Heart left ventricle (tissue), 16 donors: ENCODE measurements at regions not wholly inside any gene's neighbourhood (a gene's known extent, or its start where the extent isn't known, plus 50 kb on each side); places are given as distances from the start of the nearest gene placed in this dataset.

ENCODE experiments used
- ATAC-seq, 4 donors: fragments of 200-7000 bp; cut with Tn5 transposase; one replicate each; pipeline ENCODE4 v1.9.1; 2020 to 2022; ENCODE audit warnings: moderate library complexity in 4 of 4, mild to moderate bottlenecking in 3 of 4, moderate number of reproducible peaks in 1 of 4
- DNase-seq, 5 donors: peaks; one replicate each; pipeline ENCODE4 v3.0.0-alpha.2; 2020
- H3K27ac ChIP-seq, 12 donors: fragments of 200-600 bp; sonication (generic) in 4 of 12; one replicate each; pipeline versions ENCODE4 v1.5.0 to v1.8.0; 2016 to 2022; ENCODE audit warnings: mild to moderate bottlenecking in 2 of 12
- H3K27me3 ChIP-seq, 9 donors: fragments of 200-600 bp; sonication (generic) in 2 of 9; one replicate each; pipeline versions ENCODE4 v1.5.1 to v1.8.0; 2016 to 2022; ENCODE audit warnings: mild to moderate bottlenecking in 3 of 9
- H3K36me3 ChIP-seq, 9 donors: fragments of 200-600 bp; sonication (generic) in 2 of 9; one replicate each; pipeline versions ENCODE4 v1.5.0 to v1.8.0; 2018 to 2022; ENCODE audit warnings: mild to moderate bottlenecking in 2 of 9
- H3K4me1 ChIP-seq, 12 donors: fragments of 200-600 bp; sonication (generic) in 4 of 12; one replicate each; pipeline versions ENCODE4 v1.5.0 to v1.8.0; 2016 to 2022; ENCODE audit warnings: mild to moderate bottlenecking in 3 of 12
- H3K4me3 ChIP-seq, 12 donors: fragments of 200-600 bp; sonication (generic) in 4 of 12; one replicate each; pipeline versions ENCODE4 v1.5.0 to v1.8.0; 2017 to 2022; ENCODE audit warnings: mild to moderate bottlenecking in 9 of 12, moderate library complexity in 4 of 12
- H3K9me3 ChIP-seq, 12 donors: fragments of 200-600 bp; sonication (generic) in 4 of 12; one replicate each; pipeline versions ENCODE4 v1.5.0 to v1.8.0; 2016 to 2022; ENCODE audit warnings: mild to moderate bottlenecking in 1 of 12
- POLR2A ChIP-seq, 2 donors: fragments of 450-650 bp; IDR thresholded peaks; one replicate each; pipeline ENCODE4 v1.6.1; 2017; ENCODE audit warnings: antibody characterized with exemption in 2 of 2, mild to moderate bottlenecking in 2 of 2, moderate library complexity in 2 of 2
- WGBS, 4 donors: extraction: QIAGEN DNeasy Blood & Tissue Kit in 2 of 4; methylation state at CpG; one replicate each; pipeline versions ENCODE4 v1.1.5 to v1.1.7; 2013 to 2018; 5-methylcytosine and 5-hydroxymethylcytosine counted together
- intact Hi-C, 10 donors: fragments of 100-400 bp; cut with DNase I; formaldehyde crosslinking; loops; one replicate each; pipeline versions ENCODE4 v1.11.1 to v1.14.2; 2022
- TF ChIP-seq, protein P1 (sequence below), 12 donors: fragments of 200-600 bp; sonication (generic) in 4 of 12; IDR thresholded peaks; one replicate each; pipeline versions ENCODE4 v1.5.0 to v1.8.0; 2018 to 2022; ENCODE audit warnings: antibody characterized with exemption in 12 of 12, mild to moderate bottlenecking in 5 of 12
- donor health status: ischemic (EF 13 %, LVEDD 7.1; RV severe dilation, severe dysfunction).
- donor health status: healthy with polysubstance abuse.
- donor health status: DM: no; HTN: yes; CAD: no.
- donor health status: DM: no; HTN: no; CAD: no.
- donor health status: ischemic (EF 25% LVEDD 6.9; RV normal size, moderate dysfunction).
- donor health status: ischemic (EF 25% LVEDD 5.7; RV mildly dilated, moderate dysfunction).
- donor health status: healthy.
- donor health status: DM: yes; HTN: yes; CAD: no.
- donor health status: ischemic (EF 35%, LVEDD 5.7; RV mildly dilated, moderate dysfunction).
- donor health status: nonischemic (EF 11% LVEDD 7.7; RV severe dilation, severe dysfunction).
- donor health status: DM: yes; HTN: yes; CAD: no.
- donor health status: PGD.
- donor health status: ischemic (EF 29% LVEDD 5.4; RV normal size, mild dysfunction).
- donor health status: nonischemic (EF 23%, LVEDD 6.1; RV moderate dilation, normal function).

DNA sequence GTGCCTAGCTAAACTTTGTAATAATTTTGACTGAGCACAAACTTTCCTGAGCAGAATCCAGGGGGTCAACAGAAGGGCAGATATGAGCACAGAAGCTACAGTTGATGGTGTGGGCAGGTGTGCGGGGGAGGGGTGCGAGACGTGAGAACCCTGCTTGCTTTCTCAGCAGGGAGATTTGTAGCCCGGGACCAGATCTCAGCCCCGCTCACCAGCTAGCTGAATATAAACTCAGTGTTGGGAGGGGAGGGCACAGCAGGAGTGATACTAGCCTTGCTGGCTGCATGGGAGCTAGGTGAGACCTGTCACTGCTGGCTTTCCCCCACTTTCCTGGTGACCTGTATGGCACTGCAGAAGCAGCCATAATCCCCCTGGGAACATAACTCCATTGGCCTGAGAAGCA is 83.4 kb downstream of the CLDN1 start:
- no peak for ATAC-seq
- H3K4me3 ChIP-seq, result no peak overlapping the region
- intact Hi-C loops, result no loop called here
- 68 to 80% (median 76%) methylated on average over 5 of the region's 5 CpGs for WGBS, 4 donors
- H3K9me3 ChIP-seq, result peaks cover 0 to 36% (median 9%) of the 10 kb centered on the region in 12 donors
- H3K4me1 ChIP-seq, result no peaks in the 10 kb centered on the region
- no peaks in the 10 kb centered on the region for H3K36me3 ChIP-seq
- no peaks in the 10 kb centered on the region for H3K27me3 ChIP-seq
- H3K27ac ChIP-seq, result no peak overlapping the region
- TF ChIP-seq, protein P1, sequence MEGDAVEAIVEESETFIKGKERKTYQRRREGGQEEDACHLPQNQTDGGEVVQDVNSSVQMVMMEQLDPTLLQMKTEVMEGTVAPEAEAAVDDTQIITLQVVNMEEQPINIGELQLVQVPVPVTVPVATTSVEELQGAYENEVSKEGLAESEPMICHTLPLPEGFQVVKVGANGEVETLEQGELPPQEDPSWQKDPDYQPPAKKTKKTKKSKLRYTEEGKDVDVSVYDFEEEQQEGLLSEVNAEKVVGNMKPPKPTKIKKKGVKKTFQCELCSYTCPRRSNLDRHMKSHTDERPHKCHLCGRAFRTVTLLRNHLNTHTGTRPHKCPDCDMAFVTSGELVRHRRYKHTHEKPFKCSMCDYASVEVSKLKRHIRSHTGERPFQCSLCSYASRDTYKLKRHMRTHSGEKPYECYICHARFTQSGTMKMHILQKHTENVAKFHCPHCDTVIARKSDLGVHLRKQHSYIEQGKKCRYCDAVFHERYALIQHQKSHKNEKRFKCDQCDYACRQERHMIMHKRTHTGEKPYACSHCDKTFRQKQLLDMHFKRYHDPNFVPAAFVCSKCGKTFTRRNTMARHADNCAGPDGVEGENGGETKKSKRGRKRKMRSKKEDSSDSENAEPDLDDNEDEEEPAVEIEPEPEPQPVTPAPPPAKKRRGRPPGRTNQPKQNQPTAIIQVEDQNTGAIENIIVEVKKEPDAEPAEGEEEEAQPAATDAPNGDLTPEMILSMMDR (IDR thresholded peaks at IDR 0.05), result no peak
- DNase-seq, result no peak

DNA sequence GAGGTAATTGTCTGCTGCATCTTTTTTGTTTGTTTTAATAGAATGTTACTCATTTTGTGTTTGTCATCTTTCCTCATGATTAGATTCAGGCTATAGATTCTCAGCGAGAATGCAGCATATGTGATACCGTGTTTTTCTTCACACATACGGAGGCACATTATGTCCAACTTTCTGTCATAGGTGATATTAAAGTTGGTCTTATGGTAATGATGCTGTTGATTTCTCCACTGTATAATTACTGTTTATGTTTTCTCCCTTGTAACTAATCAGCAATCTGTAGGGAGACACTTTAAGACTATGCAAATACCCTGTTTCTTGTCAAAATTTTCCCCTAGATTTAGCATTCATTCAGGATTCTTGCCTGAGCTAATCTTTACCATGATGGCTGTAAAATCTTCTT is 87.6 kb downstream of the CLDN1 start:
- H3K4me1 ChIP-seq, result peaks cover 0 to 20% (median 0%) of the 10 kb centered on the region in 12 donors
- TF ChIP-seq POLR2A (IDR thresholded peaks at IDR 0.05), result no peak
- TF ChIP-seq, protein P1 (IDR thresholded peaks at IDR 0.05), result no peak
- no peak for DNase-seq
- no peak for ATAC-seq
- H3K9me3 ChIP-seq, result peaks cover 0 to 3% (median 0%) of the 10 kb centered on the region in 12 donors
- no peak overlapping the region for H3K4me3 ChIP-seq
- intact Hi-C loops, result no loop called here
- H3K27ac ChIP-seq, result no peak overlapping the region
- 92 to 97% (median 96%) methylated on average over 3 of the region's 3 CpGs for WGBS, 4 donors
- H3K27me3 ChIP-seq, result no peaks in the 10 kb centered on the region
- no peaks in the 10 kb centered on the region for H3K36me3 ChIP-seq

DNA sequence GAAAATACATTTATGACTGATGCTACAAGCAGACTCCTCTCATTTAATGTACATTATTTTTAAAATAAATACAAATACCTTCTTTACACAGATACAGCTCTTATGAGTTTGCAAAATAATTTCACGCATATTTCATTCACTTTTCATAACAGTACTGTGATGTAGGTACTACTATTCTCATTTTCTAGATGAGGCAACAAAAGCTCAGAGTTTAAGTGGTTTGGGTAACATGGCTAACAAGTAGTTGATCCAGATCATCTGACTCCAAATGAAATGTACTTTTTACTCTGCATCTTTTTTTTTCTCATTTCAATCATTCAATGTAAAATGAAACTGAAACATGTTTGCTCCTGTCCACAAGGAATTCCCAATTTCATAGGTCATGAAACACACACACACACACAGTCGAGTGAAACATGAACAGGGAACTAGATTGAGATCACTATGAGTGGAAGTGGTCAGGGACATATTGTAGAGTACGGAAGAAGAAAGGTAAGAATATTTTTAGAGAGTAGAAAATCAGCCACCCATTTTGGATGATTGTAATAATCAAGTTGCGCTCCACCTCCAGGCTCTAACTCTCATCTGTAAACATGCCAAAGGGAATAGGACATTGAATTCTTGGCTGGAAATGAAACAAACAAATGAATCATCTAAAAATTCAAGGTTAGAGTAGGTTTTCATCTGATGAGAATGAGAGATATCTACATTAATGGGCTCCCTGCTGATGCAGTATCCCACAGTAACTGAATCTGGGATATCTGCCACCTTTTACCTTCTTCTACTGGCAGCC is 92.4 kb downstream of the CLDN1 start:
- Histone ChIP-seq H3K27ac (no peak overlapping the region), H3K36me3 (no peaks in the 10 kb centered on the region), H3K9me3 (no peaks in the 10 kb centered on the region), H3K4me3 (no peak overlapping the region), H3K27me3 (no peaks in the 10 kb centered on the region), H3K4me1 (peaks cover 0 to 21% (median 0%) of the 10 kb centered on the region in 12 donors)
- no peak for DNase-seq
- whole genome bisulfite sequencing, 4 donors, result 79 to 87% (median 83%) methylated on average over 4 of the region's 4 CpGs
- intact Hi-C loops, result loop anchor here in 9 of 10 donors (5.0 to 10.0 kb wide), 4 partner anchors 92 to 195 kb away; partner anchors contain the start of gene CLDN1 (in 7 of the 9)
- TF ChIP-seq, protein P1 (IDR thresholded peaks at IDR 0.05), result no peak
- no peak for TF ChIP-seq POLR2A (IDR thresholded peaks at IDR 0.05)
- no peak for ATAC-seq

DNA sequence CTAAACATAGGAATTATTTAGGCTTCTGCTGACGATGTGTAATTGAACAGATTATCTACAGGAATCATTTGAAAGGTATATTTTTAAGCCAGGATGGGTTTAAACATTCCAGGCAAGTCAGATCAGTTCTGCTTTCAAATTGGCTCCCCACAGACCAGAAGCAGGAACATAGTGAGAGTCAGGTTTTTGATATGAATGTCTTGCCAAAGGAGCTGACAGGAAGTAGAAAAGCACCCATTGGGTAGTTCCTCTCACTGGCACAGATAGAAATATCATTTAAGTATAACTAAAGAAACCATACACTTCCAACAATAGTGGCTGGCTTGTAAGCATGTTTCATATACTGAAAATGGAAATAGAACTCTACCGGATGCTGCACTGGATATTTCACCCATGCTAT is 95.2 kb downstream of the CLDN1 start:
- Histone ChIP-seq H3K4me1 (peaks cover 0 to 21% (median 0%) of the 10 kb centered on the region in 12 donors), H3K4me3 (no peak overlapping the region), H3K36me3 (no peaks in the 10 kb centered on the region), H3K27ac (no peak overlapping the region), H3K27me3 (no peaks in the 10 kb centered on the region), H3K9me3 (no peaks in the 10 kb centered on the region)
- whole genome bisulfite sequencing, 4 donors, result 82 to 90% (median 85%) methylated on average over 2 of the region's 2 CpGs
- ATAC-seq (no peak), DNase-seq (no peak)
- TF ChIP-seq, protein P1 (IDR thresholded peaks at IDR 0.05), result no peak
- TF ChIP-seq POLR2A (IDR thresholded peaks at IDR 0.05), result no peak
- intact Hi-C loops, result loop anchor here in 9 of 10 donors (5.0 to 10.0 kb wide), 4 partner anchors 95 to 198 kb away; partner anchors contain the start of gene CLDN1 (in 7 of the 9)
